Panc1 (cell line): ENCODE measurements at regions not wholly inside any gene's neighbourhood (a gene's known extent, or its start where the extent isn't known, plus 50 kb on each side); places are given as distances from the start of the nearest gene placed in this dataset.

Experiments
- CTCF ChIP-seq: fragments of 450-650 bp; IDR thresholded peaks from 2 replicates; pipeline ENCODE4 v1.5.1; 2017; ENCODE audit warnings: mild to moderate bottlenecking
- POLR2AphosphoS5 ChIP-seq: IDR thresholded peaks from 2 replicates; pipeline ENCODE4 v1.6.1; 2012; ENCODE audit warnings: mild to moderate bottlenecking, low read depth, low read length, moderate library complexity

GRCh38 chr4:54155936-54156335 is 56.0 kb downstream of the GSX2 start:
- TF ChIP-seq CTCF (no peak), POLR2AphosphoS5 (no peak)
